B cell (primary cell): ENCODE measurements at regions not wholly inside any gene's neighbourhood (a gene's known extent, or its start where the extent isn't known, plus 50 kb on each side); places are given as distances from the start of the nearest gene placed in this dataset.

Source experiments
- CTCF ChIP-seq: fragments of 200-600 bp; IDR thresholded peaks from one replicate; pipeline ENCODE4 v1.8.0; 2022; ENCODE audit warnings: antibody characterized with exemption, mild to moderate bottlenecking
- EZH2 ChIP-seq: IDR thresholded peaks from 2 replicates; pipeline ENCODE4 v1.6.1; 2012; ENCODE audit warnings: borderline replicate concordance, low read depth, mild to moderate bottlenecking, moderate library complexity, low read length; ENCODE audit not compliant: insufficient read depth, poor library complexity, severe bottlenecking

GRCh38 chr12:92619730-92620684 is 82.8 kb upstream of the PLEKHG7 start:
- TF ChIP-seq EZH2: no peak
- TF ChIP-seq CTCF: no peak
